Vagina (tissue), 2 donors: ENCODE measurements at regions not wholly inside any gene's neighbourhood (a gene's known extent, or its start where the extent isn't known, plus 50 kb on each side); places are given as distances from the start of the nearest gene placed in this dataset.

Experiments used
- CTCF ChIP-seq, 3 experiments: fragments of 450-650 bp in 2 of 3; fragments of 200-600 bp in 1 of 3; sonication (generic) in 1 of 3; IDR thresholded peaks; one replicate each; pipeline ENCODE4 v1.5.1; 2017 to 2019; ENCODE audit warnings: antibody characterized with exemption in 3 of 3, mild to moderate bottlenecking in 2 of 3, moderate library complexity in 2 of 3
- POLR2A ChIP-seq, 2 donors: fragments of 450-650 bp; IDR thresholded peaks; one replicate each; pipeline ENCODE4 v1.6.1; 2017; ENCODE audit warnings: antibody characterized with exemption in 2 of 2, mild to moderate bottlenecking in 2 of 2, moderate library complexity in 2 of 2
- POLR2AphosphoS5 ChIP-seq, 2 donors: sonication (generic); formaldehyde crosslinking; IDR thresholded peaks; one replicate each; pipeline ENCODE4 v1.9.0; 2017; ENCODE audit warnings: antibody characterized with exemption in 2 of 2, mild to moderate bottlenecking in 2 of 2, low read depth in 1 of 2; ENCODE audit not compliant: insufficient read depth in 1 of 2

- TF ChIP-seq POLR2AphosphoS5 (IDR thresholded peaks at IDR 0.05; ENCODE audit: insufficient read depth in 1 of 2, low read depth in 1 of 2) (no peak), CTCF (IDR thresholded peaks at IDR 0.05) (no peak), POLR2A (IDR thresholded peaks at IDR 0.05) (no peak)
These were observed 570.8 kb upstream of the CRIM1 start for GRCh38 chr2:35784777-35785176.
